K562 (cell line): ENCODE measurements at regions not wholly inside any gene's neighbourhood (a gene's known extent, or its start where the extent isn't known, plus 50 kb on each side); places are given as distances from the start of the nearest gene placed in this dataset.

ENCODE experiments used
- ATAC-seq: fragments of 200-7000 bp; cut with Tn5 transposase; 3 replicates; pipeline ENCODE4 v1.9.1; 2020; ENCODE audit warnings: moderate library complexity
- BruUV-seq: library from RNA; stranded (reverse); fragments of 400-500 nt; replicated peaks from 2 replicates; lab custom pipeline; 2021; lab: Mats Ljungman, UMichigan
- CTCF ChIA-PET: fragments of 300-600 bp; formaldehyde crosslinking; extraction: SDS; loops from one replicate; lab custom pipeline; 2021; ENCODE audit warnings: low intra/inter-chr PET ratio; lab: Yijun Ruan, JAX
- POLR2A ChIA-PET: fragments of 300-600, 350-650 bp; sonication (Branson Sonifier 250); formaldehyde crosslinking; extraction: SDS; loops from one replicate; lab custom pipeline; 2021; ENCODE audit warnings: antibody characterized with exemption, inconsistent platforms; lab: Yijun Ruan, JAX
- DNase-seq, 4 experiments: peaks; one replicate each; pipeline versions ENCODE4 v3.0.0 to v3.0.0-alpha.2; 2011 to 2018; ENCODE audit warnings: low spot score in 3 of 4, mixed read lengths in 3 of 4; ENCODE audit errors: extremely low read depth in 1 of 4
- FAIRE-seq: peaks from 2 replicates; lab custom pipeline; 2011; peaks lifted over from hg19 to GRCh38; lab: Jason Lieb, UNC
- H2AFZ ChIP-seq: 2 replicates; pipeline ENCODE4 v1.6.0; 2011; ENCODE audit warnings: low read depth, low read length, control low read depth, inconsistent platforms
- H3K27ac ChIP-seq: fragments of 200-600 bp; 3 replicates; pipeline ENCODE4 v1.8.0; 2011; ENCODE audit warnings: low read depth, mild to moderate bottlenecking, control low read depth, inconsistent platforms, low read length, moderate library complexity, mixed read lengths; ENCODE audit errors: extremely low read depth
- H3K27me3 ChIP-seq, 2 experiments: fragments of 300-600 bp in 1 of 2; 2 replicates in 1 of 2; 3 replicates in 1 of 2; pipeline versions ENCODE4 v1.6.0 to v1.8.0; 2011; ENCODE audit warnings: inconsistent platforms in 2 of 2, low read length in 2 of 2, mild to moderate bottlenecking in 1 of 2, mixed read lengths in 1 of 2, moderate library complexity in 1 of 2; ENCODE audit not compliant: control insufficient read depth in 2 of 2, insufficient read depth in 2 of 2
- H3K36me3 ChIP-seq: fragments of 300-600 bp; 3 replicates; pipeline ENCODE4 v1.8.0; 2011; ENCODE audit warnings: mild to moderate bottlenecking, low read length, inconsistent platforms; ENCODE audit not compliant: control insufficient read depth, insufficient read depth
- H3K4me1 ChIP-seq, 2 experiments: fragments of 200-600 bp in 1 of 2; replicated peaks in 1 of 2; 2 replicates in 1 of 2; 3 replicates in 1 of 2; pipeline versions ENCODE4 v1.5.1 to v1.8.0; 2011; ENCODE audit warnings: inconsistent platforms in 2 of 2, low read length in 2 of 2, mild to moderate bottlenecking in 1 of 2, mixed read lengths in 1 of 2, moderate library complexity in 1 of 2; ENCODE audit not compliant: control insufficient read depth in 2 of 2, insufficient read depth in 2 of 2
- H3K4me2 ChIP-seq: 2 replicates; pipeline ENCODE4 v1.6.1; 2011; ENCODE audit warnings: low read length, control low read depth, inconsistent platforms, mixed read lengths; ENCODE audit not compliant: insufficient read depth
- H3K4me3 ChIP-seq: fragments of 200-600 bp; sonication (generic), shearing (Covaris generic); 2 replicates; pipeline ENCODE4 v1.5.1; 2016; ENCODE audit warnings: control low read depth, inconsistent platforms
- H3K79me2 ChIP-seq: fragments of 200-600 bp; 3 replicates; pipeline ENCODE4 v1.8.0; 2011; ENCODE audit warnings: low read length, inconsistent platforms; ENCODE audit not compliant: control insufficient read depth, insufficient read depth
- H3K9ac ChIP-seq, 2 experiments: 2 replicates each; pipeline versions ENCODE4 v1.6.0 to v1.6.1; 2011; ENCODE audit warnings: low read depth in 2 of 2, low read length in 2 of 2, control low read depth in 1 of 2, inconsistent platforms in 1 of 2, mild to moderate bottlenecking in 1 of 2, mixed read lengths in 1 of 2; ENCODE audit not compliant: insufficient read depth in 1 of 2
- H3K9me1 ChIP-seq: one replicate; pipeline ENCODE4 v1.6.0; 2011; ENCODE audit warnings: inconsistent platforms, mild to moderate bottlenecking, low read length, moderate library complexity; ENCODE audit not compliant: control insufficient read depth, insufficient read depth
- H3K9me3 ChIP-seq: replicated peaks from 2 replicates; pipeline ENCODE4 v1.5.1; 2011; ENCODE audit warnings: low read depth, low read length, inconsistent platforms; ENCODE audit not compliant: control insufficient read depth, insufficient read depth
- H4K20me1 ChIP-seq: replicated peaks from 2 replicates; pipeline ENCODE4 v1.6.1; 2011; ENCODE audit warnings: low read length, inconsistent platforms, mixed read lengths; ENCODE audit not compliant: control insufficient read depth, insufficient read depth
- BHLHE40 ChIP-seq: IDR thresholded peaks from 2 replicates; pipeline ENCODE4 v1.6.1; 2011; ENCODE audit warnings: low read length, improper control_type of control experiment
- CHD7 ChIP-seq: fragments of 200-600 bp; sonication (generic); IDR thresholded peaks from one replicate; pipeline ENCODE4 v1.6.1; 2012; ENCODE audit warnings: mild to moderate bottlenecking, low read depth, low read length, inconsistent platforms
- HEY1 ChIP-seq: fragments of 250-450 bp; sonication (Bioruptor Pico); IDR thresholded peaks from 2 replicates; pipeline ENCODE4 v1.5.0; 2020; ENCODE audit warnings: mild to moderate bottlenecking, moderate library complexity, borderline replicate concordance
- MYBL2 ChIP-seq, 2 experiments: fragments of 450-650 bp in 1 of 2; sonication (generic) in 1 of 2; formaldehyde crosslinking in 1 of 2; IDR thresholded peaks; 2 replicates each; pipeline versions ENCODE4 v1.6.1 to v1.8.1; 2017 to 2022; ENCODE audit warnings: borderline replicate concordance in 1 of 2, inconsistent platforms in 1 of 2, low read depth in 1 of 2, mild to moderate bottlenecking in 1 of 2, missing genetic modification reagents in 1 of 2, moderate library complexity in 1 of 2
- NR0B1 ChIP-seq: fragments of 450-650 bp; IDR thresholded peaks from one replicate; pipeline ENCODE4 v1.6.1; 2018; ENCODE audit warnings: mild to moderate bottlenecking, moderate library complexity; ENCODE audit not compliant: partially characterized antibody
- POLR2B ChIP-seq: fragments of 450-650 bp; IDR thresholded peaks from 2 replicates; pipeline ENCODE4 v1.6.1; 2018; ENCODE audit warnings: low read depth; ENCODE audit not compliant: partially characterized antibody
- ZNF766 ChIP-seq: fragments of 200-800 bp; sonication (Bioruptor generic); conservative IDR thresholded peaks from 2 replicates; pipeline ENCODE4 v1.6.1; 2016; ENCODE audit warnings: missing genetic modification characterization, missing compliant biosample characterization
- WGBS: fragments of 100-300 bp; shearing (Covaris generic); methylation state at CpG from one replicate; pipeline ENCODE4 v1.1.6; 2016; ENCODE audit warnings: low coverage, mixed read lengths; ENCODE audit not compliant: insufficient coverage; ENCODE audit errors: missing lambda C conversion rate; 5-methylcytosine and 5-hydroxymethylcytosine counted together
- in situ Hi-C: fragments of 300-500 bp; cut with MboI; formaldehyde crosslinking; loops from 4 replicates; pipeline ENCODE4 v1.15.0; 2018; ENCODE audit warnings: inconsistent platforms, mixed read lengths
- intact Hi-C: fragments of 100-400 bp; cut with micrococcal nuclease; formaldehyde crosslinking; loops from 2 replicates; pipeline ENCODE4 v1.14.2; 2022

GRCh38 chr2:126425943-126426342 lies 230.0 kb upstream of the GYPC start:
- DNase-seq (no peak), FAIRE-seq (no peak), ATAC-seq (no peak)
- no peak overlapping the region for H3K27ac ChIP-seq
- intact Hi-C loops, result no loop called here
- no peak overlapping the region for H2AFZ ChIP-seq
- H3K4me2 ChIP-seq, result no peak overlapping the region
- no peaks in the 10 kb centered on the region for H3K27me3 ChIP-seq
- TF ChIP-seq CHD7, result no peak
- no peak for TF ChIP-seq MYBL2 (IDR thresholded peaks at IDR 0.05; ENCODE audit: low read depth)
- TF ChIP-seq MYBL2 (CRISPR knock-in tag; IDR thresholded peaks at IDR 0.05; ENCODE audit: borderline replicate concordance), result no peak
- TF ChIP-seq BHLHE40, result no peak
- no peak for TF ChIP-seq ZNF766 (CRISPR knock-in tag)
- TF ChIP-seq POLR2B, result no peak
- TF ChIP-seq NR0B1, result no peak
- TF ChIP-seq HEY1 (CRISPR knock-in tag), result no peak
- BruUV-seq, result no TSS peak
- CTCF ChIA-PET, result no interaction called here
- no peaks in the 10 kb centered on the region for H4K20me1 ChIP-seq
- 0% methylated on average over 1 of the region's 1 CpG for whole genome bisulfite sequencing
- H3K79me2 ChIP-seq, result no peaks in the 10 kb centered on the region
- H3K4me3 ChIP-seq, result no peak overlapping the region
- H3K9me1 ChIP-seq, result no peaks in the 10 kb centered on the region
- in situ Hi-C loops, result no loop called here
- H3K36me3 ChIP-seq, result no peaks in the 10 kb centered on the region
- H3K9ac ChIP-seq, result no peak overlapping the region
- H3K9me3 ChIP-seq, result no peaks in the 10 kb centered on the region
- POLR2A ChIA-PET, result no interaction called here
- H3K4me1 ChIP-seq, result no peaks in the 10 kb centered on the region
